Peyer's patch (tissue), 4 donors: ENCODE measurements at regions not wholly inside any gene's neighbourhood (a gene's known extent, or its start where the extent isn't known, plus 50 kb on each side); places are given as distances from the start of the nearest gene placed in this dataset.

Source experiments
- DNase-seq, 3 donors: peaks; one replicate each; pipeline ENCODE4 v3.0.0-alpha.2; 2017 to 2019
- H3K27ac ChIP-seq, 4 donors: fragments of 200-600 bp; sonication (generic); one replicate each; pipeline ENCODE4 v1.5.1; 2016 to 2019
- H3K27me3 ChIP-seq, 2 donors: fragments of 200-600 bp; sonication (generic); one replicate each; pipeline ENCODE4 v1.5.1; 2019
- H3K36me3 ChIP-seq, 3 donors: fragments of 200-600 bp; sonication (generic); one replicate each; pipeline ENCODE4 v1.5.1; 2016 to 2019
- H3K4me1 ChIP-seq, 4 donors: fragments of 200-600 bp; sonication (generic); one replicate each; pipeline ENCODE4 v1.5.1; 2016 to 2019
- H3K4me3 ChIP-seq, 4 donors: fragments of 200-600 bp; sonication (generic); 1 replicate in 3 of 4; 2 replicates in 1 of 4; pipeline ENCODE4 v1.5.1; 2016 to 2019; ENCODE audit warnings: mild to moderate bottlenecking in 1 of 4
- H3K9me3 ChIP-seq, 4 donors: fragments of 200-600 bp; sonication (generic); one replicate each; pipeline ENCODE4 v1.5.1; 2016 to 2019; ENCODE audit warnings: mild to moderate bottlenecking in 1 of 4
- CTCF ChIP-seq, 6 experiments: fragments of 450-650 bp in 4 of 6; fragments of 200-600 bp in 2 of 6; sonication (generic) in 1 of 6; IDR thresholded peaks; one replicate each; pipeline ENCODE4 v1.5.1; 2017 to 2019; ENCODE audit warnings: antibody characterized with exemption in 6 of 6, mild to moderate bottlenecking in 3 of 6, moderate library complexity in 1 of 6
- POLR2A ChIP-seq, 2 donors: fragments of 450-650 bp; IDR thresholded peaks; one replicate each; pipeline ENCODE4 v1.5.1; 2017; ENCODE audit warnings: antibody characterized with exemption in 2 of 2, mild to moderate bottlenecking in 2 of 2, moderate library complexity in 2 of 2
- small RNA-seq, 2 donors: library from RNA; depleted of rRNA; stranded (forward); fragments of <200 nt; gene quantifications; one replicate each; pipeline ENCODE3, GENCODE V24; 2016

- no peak for TF ChIP-seq CTCF (IDR thresholded peaks at IDR 0.05)
- no peak for TF ChIP-seq POLR2A (IDR thresholded peaks at IDR 0.05)
- Histone ChIP-seq H3K9me3 (peaks cover 0 to 13% (median 0%) of the 10 kb centered on the region in 4 donors), H3K4me1 (no peaks in the 10 kb centered on the region), H3K4me3 (no peak overlapping the region), H3K27ac (no peak overlapping the region), H3K36me3 (no peaks in the 10 kb centered on the region), H3K27me3 (no peaks in the 10 kb centered on the region)
- no peak for DNase-seq
These were observed 220.0 kb downstream of the QKI start for GRCh38 chr6:163634211-163635171.

- no peak for DNase-seq
- Histone ChIP-seq H3K4me3 (no peak overlapping the region), H3K27ac (no peak overlapping the region), H3K9me3 (peaks cover 0 to 17% (median 0%) of the 10 kb centered on the region in 4 donors), H3K36me3 (no peaks in the 10 kb centered on the region), H3K27me3 (no peaks in the 10 kb centered on the region), H3K4me1 (no peaks in the 10 kb centered on the region)
- no peak for TF ChIP-seq POLR2A (IDR thresholded peaks at IDR 0.05)
- TF ChIP-seq CTCF (IDR thresholded peaks at IDR 0.05): no peak
These were observed 216.5 kb downstream of the QKI start for GRCh38 chr6:163630991-163631390.

GRCh38 chr6:163630572-163630971 lies 216.1 kb downstream of the QKI start:
- no peaks in the 10 kb centered on the region for H3K27me3 ChIP-seq
- TF ChIP-seq CTCF (IDR thresholded peaks at IDR 0.05) (no peak), POLR2A (IDR thresholded peaks at IDR 0.05) (no peak)
- no peak overlapping the region for H3K4me3 ChIP-seq
- H3K9me3 ChIP-seq: peaks cover 0 to 17% (median 0%) of the 10 kb centered on the region in 4 donors
- no peak for DNase-seq
- no peaks in the 10 kb centered on the region for H3K36me3 ChIP-seq
- H3K4me1 ChIP-seq: no peaks in the 10 kb centered on the region
- H3K27ac ChIP-seq: no peak overlapping the region

- peaks cover 0 to 17% (median 0%) of the 10 kb centered on the region in 4 donors for H3K9me3 ChIP-seq
- H3K4me3 ChIP-seq: no peak overlapping the region
- no peaks in the 10 kb centered on the region for H3K36me3 ChIP-seq
- no peaks in the 10 kb centered on the region for H3K27me3 ChIP-seq
- no peak overlapping the region for H3K27ac ChIP-seq
- no peak for DNase-seq
- no peaks in the 10 kb centered on the region for H3K4me1 ChIP-seq
- TF ChIP-seq CTCF (IDR thresholded peaks at IDR 0.05) (no peak), POLR2A (IDR thresholded peaks at IDR 0.05) (no peak)
These were observed 215.6 kb downstream of the QKI start for GRCh38 chr6:163630096-163630495.

Small RNA genes in the stretch of these regions (small RNA-seq; reads per million reads assigned to genes)
- 0 reads per million in 2 donors for gene RN7SL366P
